ENCODE measurements at regions not wholly inside any gene's neighbourhood (a gene's known extent, or its start where the extent isn't known, plus 50 kb on each side); places are given as distances from the start of the nearest gene placed in this dataset.

- TF ChIP-seq, protein P1, sequence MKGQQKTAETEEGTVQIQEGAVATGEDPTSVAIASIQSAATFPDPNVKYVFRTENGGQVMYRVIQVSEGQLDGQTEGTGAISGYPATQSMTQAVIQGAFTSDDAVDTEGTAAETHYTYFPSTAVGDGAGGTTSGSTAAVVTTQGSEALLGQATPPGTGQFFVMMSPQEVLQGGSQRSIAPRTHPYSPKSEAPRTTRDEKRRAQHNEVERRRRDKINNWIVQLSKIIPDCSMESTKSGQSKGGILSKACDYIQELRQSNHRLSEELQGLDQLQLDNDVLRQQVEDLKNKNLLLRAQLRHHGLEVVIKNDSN (IDR thresholded peaks at IDR 0.05; ENCODE audit: borderline replicate concordance, extremely low read length, insufficient read depth, low read depth, low read length): no peak
- TF ChIP-seq SMARCA5 (IDR thresholded peaks at IDR 0.05): no peak
- no peak for TF ChIP-seq RAD51 (IDR thresholded peaks at IDR 0.05)
Observed at GRCh38 chr1:221230605-221231004, 351.4 kb downstream of the HLX start (continued).

- Histone ChIP-seq H3K4me3 (no peak overlapping the region), H3K79me2 (ENCODE audit: control insufficient read depth, insufficient read depth, low read length) (no peaks in the 10 kb centered on the region), H3K27me3 (replicated peaks in 1 of 2; ENCODE audit: control insufficient read depth in 2 of 2, insufficient read depth in 2 of 2, low read length in 1 of 2) (no peaks in the 10 kb centered on the region), H3K36me3 (ENCODE audit: control insufficient read depth in 2 of 2, insufficient read depth in 2 of 2, low read length in 1 of 2) (no peaks in the 10 kb centered on the region), H2AFZ (ENCODE audit: control insufficient read depth, low read depth, low read length) (no peak overlapping the region), H3K9me3 (replicated peaks; ENCODE audit: control insufficient read depth, insufficient read depth, low read length) (no peaks in the 10 kb centered on the region), H3K9ac (ENCODE audit: control insufficient read depth, insufficient read depth, low read length) (no peak overlapping the region), H3K4me1 (ENCODE audit: control insufficient read depth, insufficient read depth, low read length) (no peaks in the 10 kb centered on the region), H4K20me1 (ENCODE audit: control insufficient read depth, insufficient read depth) (no peaks in the 10 kb centered on the region), H3K4me2 (ENCODE audit: control insufficient read depth, insufficient read depth) (no peak overlapping the region), H3K27ac (ENCODE audit: control insufficient read depth, insufficient read depth) (no peak overlapping the region)
- RAD21 ChIA-PET (ENCODE audit: unreplicated experiment): no interaction called here
- SMC1A ChIA-PET (ENCODE audit: uncharacterized antibody, unreplicated experiment): no interaction called here
- CTCF ChIA-PET: no interaction called here
- DNase-seq (ENCODE audit: low read depth, low spot score) (no peak), ATAC-seq (no peak), FAIRE-seq (no peak)
- in situ Hi-C loops (cut with MboI) (no loop called here), intact Hi-C loops (cut with micrococcal nuclease; ENCODE audit: unreplicated experiment) (no loop called here)
- POLR2A ChIA-PET: no interaction called here
- WGBS (ENCODE audit: insufficient coverage, insufficient replicate concordance, low lambda C conversion rate, missing lambda C conversion rate): 69% methylated on average over 2 of the region's 2 CpGs
- no TSS peak for BruUV-seq (replicated peaks)
- no peak for TF ChIP-seq YBX1 (IDR thresholded peaks at IDR 0.05)
Observed at GRCh38 chr1:221234791-221235190, 355.5 kb downstream of the HLX start.

- intact Hi-C loops (cut with micrococcal nuclease; ENCODE audit: unreplicated experiment): no loop called here
Observed at GRCh38 chr1:221237587-221237986, 358.3 kb downstream of the HLX start.

More at GRCh38 chr1:221237587-221237986, 358.3 kb downstream of the HLX start:
- Histone ChIP-seq H3K36me3 (ENCODE audit: control insufficient read depth in 2 of 2, insufficient read depth in 2 of 2, low read length in 1 of 2) (no peaks in the 10 kb centered on the region), H3K4me2 (ENCODE audit: control insufficient read depth, insufficient read depth) (no peak overlapping the region), H3K4me1 (ENCODE audit: control insufficient read depth, insufficient read depth, low read length) (no peaks in the 10 kb centered on the region), H3K9me3 (replicated peaks; ENCODE audit: control insufficient read depth, insufficient read depth, low read length) (no peaks in the 10 kb centered on the region), H3K27me3 (replicated peaks in 1 of 2; ENCODE audit: control insufficient read depth in 2 of 2, insufficient read depth in 2 of 2, low read length in 1 of 2) (no peaks in the 10 kb centered on the region), H4K20me1 (ENCODE audit: control insufficient read depth, insufficient read depth) (no peaks in the 10 kb centered on the region), H3K4me3 (no peak overlapping the region), H3K27ac (ENCODE audit: control insufficient read depth, insufficient read depth) (no peak overlapping the region), H3K79me2 (ENCODE audit: control insufficient read depth, insufficient read depth, low read length) (no peaks in the 10 kb centered on the region), H2AFZ (ENCODE audit: control insufficient read depth, low read depth, low read length) (no peak overlapping the region), H3K9ac (ENCODE audit: control insufficient read depth, insufficient read depth, low read length) (no peak overlapping the region)
- TF ChIP-seq, protein P2, sequence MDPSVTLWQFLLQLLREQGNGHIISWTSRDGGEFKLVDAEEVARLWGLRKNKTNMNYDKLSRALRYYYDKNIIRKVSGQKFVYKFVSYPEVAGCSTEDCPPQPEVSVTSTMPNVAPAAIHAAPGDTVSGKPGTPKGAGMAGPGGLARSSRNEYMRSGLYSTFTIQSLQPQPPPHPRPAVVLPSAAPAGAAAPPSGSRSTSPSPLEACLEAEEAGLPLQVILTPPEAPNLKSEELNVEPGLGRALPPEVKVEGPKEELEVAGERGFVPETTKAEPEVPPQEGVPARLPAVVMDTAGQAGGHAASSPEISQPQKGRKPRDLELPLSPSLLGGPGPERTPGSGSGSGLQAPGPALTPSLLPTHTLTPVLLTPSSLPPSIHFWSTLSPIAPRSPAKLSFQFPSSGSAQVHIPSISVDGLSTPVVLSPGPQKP (IDR thresholded peaks at IDR 0.05; ENCODE audit: low read depth, low read length): no peak
- no peak for TF ChIP-seq CBFB (IDR thresholded peaks at IDR 0.05; ENCODE audit: low read depth)
- no peak for TF ChIP-seq SIN3A (IDR thresholded peaks at IDR 0.05; ENCODE audit: low read depth, low read length)
- no peak for TF ChIP-seq MEF2A (IDR thresholded peaks at IDR 0.05; ENCODE audit: insufficient read depth, low read depth, low read length)
- no peak for TF ChIP-seq CHD1 (IDR thresholded peaks at IDR 0.05; ENCODE audit: low read depth, low read length)
- no peak for TF ChIP-seq ESRRA (IDR thresholded peaks at IDR 0.05; ENCODE audit: low read length)
- TF ChIP-seq SMARCA5 (IDR thresholded peaks at IDR 0.05): no peak
- TF ChIP-seq JUNB (IDR thresholded peaks at IDR 0.05): no peak
- FAIRE-seq (no peak), DNase-seq (ENCODE audit: low read depth, low spot score) (no peak), ATAC-seq (no peak)
- WGBS (ENCODE audit: insufficient coverage, insufficient replicate concordance, low lambda C conversion rate, missing lambda C conversion rate): 28% methylated on average over 3 of the region's 3 CpGs
- POLR2A ChIA-PET: no interaction called here
- SMC1A ChIA-PET (ENCODE audit: uncharacterized antibody, unreplicated experiment): interaction anchor here (1.2 kb wide), 1 partner anchor 26 kb away, joined by 3 read pairs; no protein-coding TSS in a partner anchor
- no TSS peak for BruUV-seq (replicated peaks)
- CTCF ChIA-PET: interaction anchor here (0.6 kb wide), 1 partner anchor 10 kb away, joined by 3 read pairs; no protein-coding TSS in a partner anchor
- RAD21 ChIA-PET (ENCODE audit: unreplicated experiment): no interaction called here
- in situ Hi-C loops (cut with MboI): no loop called here
